GM21825 (cell line): ENCODE measurements at regions not wholly inside any gene's neighbourhood (a gene's known extent, or its start where the extent isn't known, plus 50 kb on each side); places are given as distances from the start of the nearest gene placed in this dataset.

ENCODE experiments used
- ATAC-seq: cut with Tn5 transposase; IDR thresholded peaks from one replicate; pipeline ENCODE4 v1.9.1; 2021; ENCODE audit warnings: mild to moderate bottlenecking, moderate library complexity; ENCODE audit not compliant: unreplicated experiment

GRCh38 chr10:130998046-130998435 is 313.5 kb downstream of the TCERG1L start:
- ATAC-seq = no peak

GRCh38 chr10:130998642-130999041 is 312.9 kb downstream of the TCERG1L start:
- no peak for ATAC-seq

- no peak for ATAC-seq
Measured at GRCh38 chr10:130999376-131000202, 311.9 kb downstream of the TCERG1L start.

DNA sequence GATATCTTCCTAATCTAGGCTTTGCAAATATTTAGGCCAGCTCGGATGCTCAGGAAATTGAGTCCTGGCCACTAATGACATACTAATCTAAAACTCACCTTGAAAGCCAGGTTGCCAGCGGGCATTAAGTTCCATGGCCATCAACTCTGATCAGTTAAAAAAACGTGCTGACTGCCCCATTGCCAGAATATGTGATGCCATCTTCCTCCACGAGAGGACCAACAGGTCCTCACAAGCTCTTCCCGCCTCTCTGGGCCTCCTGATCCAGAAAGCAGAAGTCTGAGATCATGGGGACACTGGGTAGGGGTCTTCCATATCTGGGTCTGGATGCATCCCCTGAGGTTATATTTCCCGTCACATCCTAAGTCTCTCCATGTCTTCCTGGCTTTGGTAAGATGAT is 311.3 kb downstream of the TCERG1L start:
- no peak for ATAC-seq

- ATAC-seq = no peak
Measured at GRCh38 chr10:131000743-131001142, 310.8 kb downstream of the TCERG1L start.

DNA sequence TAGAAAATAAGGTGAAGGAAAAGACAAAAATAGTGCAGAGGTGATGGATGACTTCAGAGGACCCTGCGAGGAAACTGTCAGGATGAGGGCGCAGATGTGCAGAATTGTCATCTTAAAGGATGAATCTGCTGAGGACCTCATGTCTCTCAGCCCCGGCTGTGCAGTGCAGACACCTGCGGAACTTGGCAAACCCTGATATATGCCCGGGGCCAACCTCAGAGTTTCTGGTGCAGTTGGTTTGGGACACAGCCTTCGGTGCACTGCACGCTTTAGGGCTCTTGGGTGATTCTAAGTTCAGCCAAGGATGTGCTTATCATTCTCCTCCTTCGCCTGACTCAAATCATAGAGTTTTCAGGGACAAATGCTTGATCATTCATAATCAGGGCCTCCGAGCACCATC is 310.1 kb downstream of the TCERG1L start:
- no peak for ATAC-seq

DNA sequence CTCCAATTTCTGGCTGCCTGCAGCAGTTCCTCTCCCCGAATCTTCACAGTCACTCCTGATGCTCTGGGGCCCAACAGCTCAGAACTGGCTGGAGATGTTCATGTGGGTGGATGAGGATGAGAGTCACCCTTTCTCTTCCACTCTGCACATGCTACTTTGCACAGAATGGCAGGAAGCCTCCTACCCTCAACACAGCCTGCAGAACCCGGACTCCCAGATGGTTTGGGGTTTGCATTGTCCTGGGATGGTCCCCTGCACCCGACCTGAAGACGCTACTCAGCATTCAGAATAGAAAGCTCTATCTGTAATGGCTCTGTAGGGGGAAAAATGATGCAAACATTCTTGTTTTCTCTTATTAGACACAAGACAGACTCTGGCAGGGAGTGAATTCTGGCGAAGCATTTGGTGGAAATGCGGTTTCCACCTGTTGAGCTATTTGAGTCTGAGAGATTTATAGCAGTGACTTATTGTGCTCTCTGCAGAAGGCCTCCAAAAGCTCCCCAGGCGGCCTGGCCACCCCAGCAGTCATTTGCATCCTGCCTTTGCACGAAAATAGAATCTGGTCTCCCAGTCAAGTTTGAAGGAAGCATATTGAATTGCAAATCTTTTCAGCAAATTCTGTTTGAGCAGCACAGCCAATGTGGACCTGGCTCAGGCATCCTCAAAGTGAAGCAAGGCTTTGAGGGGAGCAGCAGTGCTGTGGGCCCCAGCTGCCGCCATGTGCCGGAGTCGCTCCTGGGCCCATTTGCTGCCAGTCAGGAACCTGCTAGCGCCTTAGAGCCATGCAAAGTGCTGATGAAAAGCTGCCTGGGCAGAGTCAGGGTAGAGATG is 309.3 kb downstream of the TCERG1L start:
- no peak for ATAC-seq

GRCh38 chr10:131003455-131003854 is 308.1 kb downstream of the TCERG1L start:
- no peak for ATAC-seq

DNA sequence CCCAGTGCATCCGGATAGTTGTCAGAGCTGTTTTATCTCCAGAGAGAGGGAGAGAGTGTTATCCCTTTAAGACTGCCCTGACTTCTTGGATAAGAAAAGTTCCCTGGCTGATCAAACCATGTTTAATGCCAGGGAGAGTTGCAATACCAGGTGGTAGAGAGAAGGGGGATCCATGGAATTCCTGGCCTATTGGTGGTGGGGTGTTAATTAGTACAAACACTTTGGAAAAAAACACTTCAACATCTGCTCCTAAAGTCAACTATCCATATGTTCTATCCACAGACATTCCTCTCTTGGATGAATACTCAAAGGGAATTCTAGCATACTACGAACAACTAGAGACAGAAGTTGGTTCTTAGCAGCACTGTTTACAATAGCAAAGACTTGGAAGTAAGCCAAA is 307.2 kb downstream of the TCERG1L start:
- ATAC-seq = no peak

DNA sequence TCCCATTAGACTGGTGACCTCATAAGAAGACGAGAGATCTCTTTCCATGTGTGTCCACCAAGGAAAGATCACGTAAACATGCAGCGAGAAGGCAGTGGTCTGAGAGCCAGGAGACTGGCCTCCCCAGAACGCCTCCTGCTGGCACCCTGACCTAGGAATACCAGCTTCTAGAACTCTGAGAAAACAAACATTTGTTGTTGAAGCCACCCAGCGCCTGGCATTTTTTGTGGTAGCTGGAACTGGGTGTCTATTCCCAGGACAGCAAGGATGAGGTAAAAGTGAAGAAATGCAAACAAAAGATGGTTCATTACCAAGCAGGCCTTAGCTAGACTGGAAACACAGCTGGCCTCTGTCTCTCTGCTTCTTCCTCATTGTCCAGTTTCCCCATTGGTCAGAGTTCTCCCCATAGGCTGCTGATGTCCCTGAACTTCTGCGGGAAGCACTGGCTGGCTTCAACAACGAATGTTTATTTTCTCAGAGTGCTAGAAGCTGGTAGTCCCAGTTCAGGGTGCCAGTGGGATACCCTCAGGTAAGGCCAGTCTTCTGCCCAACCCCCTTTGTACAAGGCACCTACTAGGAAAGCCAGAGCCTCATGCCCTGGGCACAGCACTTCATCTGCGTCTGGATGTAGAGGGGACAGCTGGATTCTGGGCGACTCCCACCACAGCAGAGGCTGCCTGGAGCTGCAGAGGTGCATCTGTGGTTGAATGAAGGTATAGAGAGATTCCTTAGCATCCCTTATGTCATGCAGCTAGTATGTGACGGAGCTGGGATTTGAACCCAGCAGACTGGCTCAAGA is 304.9 kb downstream of the TCERG1L start:
- ATAC-seq = no peak

DNA sequence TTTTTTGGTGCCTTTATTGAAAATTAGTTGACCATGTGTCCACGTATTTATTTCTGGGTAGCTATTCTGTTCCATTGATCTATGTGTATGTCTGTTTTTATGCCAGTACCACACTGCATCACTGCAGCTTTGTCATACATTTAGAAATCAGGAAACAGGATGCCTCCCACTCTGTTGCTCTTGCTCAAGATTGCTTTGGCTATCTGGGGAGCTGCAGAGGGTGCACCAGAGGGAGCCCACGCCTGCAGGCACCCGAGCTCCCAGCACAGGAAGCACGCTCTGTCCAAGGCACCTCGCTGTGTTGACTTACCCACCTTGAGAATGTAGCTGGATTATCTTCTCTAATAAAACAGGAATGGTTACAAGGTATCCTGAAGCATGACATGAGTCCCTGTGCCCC is 301.7 kb downstream of the TCERG1L start:
- ATAC-seq = no peak

DNA sequence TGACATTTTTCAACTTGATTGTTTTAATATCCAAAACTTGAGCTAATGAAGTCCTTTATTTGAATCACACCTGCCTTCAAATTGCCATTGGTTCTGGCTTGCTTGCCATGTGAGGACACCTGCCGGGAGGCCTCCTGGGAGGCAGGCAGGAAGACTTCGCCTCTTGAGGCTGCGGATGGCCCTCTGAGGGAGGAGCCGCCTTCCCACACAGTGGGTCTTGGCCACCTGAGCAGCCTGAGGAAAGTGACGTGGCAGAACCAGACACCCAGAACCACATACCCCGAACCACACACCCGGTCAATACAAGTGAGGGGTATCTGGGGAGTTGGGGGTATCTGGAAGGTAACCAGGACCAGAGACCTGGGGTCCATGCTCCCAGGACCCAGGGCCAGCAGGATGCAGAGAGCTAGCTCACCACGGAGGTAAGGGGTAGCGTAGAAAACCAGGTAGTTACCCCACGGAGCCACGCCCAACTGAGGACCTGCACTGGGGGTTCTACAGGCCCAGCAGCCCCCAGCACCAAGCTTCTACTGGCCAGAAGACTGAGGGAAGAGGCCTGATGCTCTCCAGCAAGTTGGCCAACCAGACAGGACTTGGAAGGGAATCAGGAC is 300.5 kb downstream of the TCERG1L start:
- ATAC-seq = no peak

DNA sequence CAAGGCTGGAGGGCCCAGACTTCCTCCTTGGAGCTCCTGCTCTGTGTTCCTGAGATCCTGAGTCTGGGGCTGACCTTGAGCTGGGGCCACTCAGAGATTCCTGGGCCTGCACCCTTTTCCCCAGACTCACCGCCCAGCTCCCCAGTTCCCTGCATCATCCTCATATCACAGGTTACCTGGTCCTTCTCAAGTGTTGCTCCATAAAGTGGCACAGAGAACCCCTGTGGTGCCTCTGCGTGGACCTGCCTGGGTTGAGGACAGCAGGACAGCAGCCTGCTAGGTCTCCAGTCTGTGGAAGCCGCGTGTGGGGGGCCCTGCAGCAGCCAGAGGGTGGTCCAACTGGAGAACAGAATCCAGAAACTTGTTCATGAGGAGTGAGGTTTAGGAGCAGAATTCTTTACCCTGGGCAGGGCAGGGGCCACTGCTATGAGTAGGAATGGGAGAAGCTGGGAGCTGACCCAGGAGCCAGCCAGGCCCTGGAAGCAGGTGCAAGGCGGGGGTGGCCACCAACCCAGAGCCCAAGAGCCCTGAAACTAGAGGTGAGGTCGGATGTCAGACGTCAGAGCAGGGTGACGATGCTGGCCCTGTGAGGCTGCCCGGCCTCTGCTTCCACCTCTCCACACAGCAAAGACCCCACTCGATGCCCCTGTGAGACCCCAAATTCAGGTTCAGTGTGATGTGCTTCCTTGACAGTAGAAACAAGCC is 299.4 kb downstream of the TCERG1L start:
- ATAC-seq = no peak

DNA sequence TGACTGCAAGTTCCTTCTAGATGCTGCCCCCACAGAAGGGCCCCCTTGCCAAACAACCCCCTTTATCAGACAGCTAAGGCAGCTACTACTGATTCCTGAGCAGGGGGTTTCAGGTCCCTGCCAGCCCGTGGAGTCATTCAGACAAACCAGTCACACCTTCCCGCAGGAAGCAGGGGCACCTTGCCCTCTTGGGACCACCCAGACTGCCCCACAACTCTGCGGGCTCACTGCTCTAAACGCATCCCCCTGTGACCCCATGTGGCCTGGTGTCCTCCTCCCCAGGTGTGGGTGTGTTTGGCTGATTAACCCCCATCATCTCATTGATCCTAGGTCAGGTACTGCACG is 298.9 kb downstream of the TCERG1L start:
- no peak for ATAC-seq

DNA sequence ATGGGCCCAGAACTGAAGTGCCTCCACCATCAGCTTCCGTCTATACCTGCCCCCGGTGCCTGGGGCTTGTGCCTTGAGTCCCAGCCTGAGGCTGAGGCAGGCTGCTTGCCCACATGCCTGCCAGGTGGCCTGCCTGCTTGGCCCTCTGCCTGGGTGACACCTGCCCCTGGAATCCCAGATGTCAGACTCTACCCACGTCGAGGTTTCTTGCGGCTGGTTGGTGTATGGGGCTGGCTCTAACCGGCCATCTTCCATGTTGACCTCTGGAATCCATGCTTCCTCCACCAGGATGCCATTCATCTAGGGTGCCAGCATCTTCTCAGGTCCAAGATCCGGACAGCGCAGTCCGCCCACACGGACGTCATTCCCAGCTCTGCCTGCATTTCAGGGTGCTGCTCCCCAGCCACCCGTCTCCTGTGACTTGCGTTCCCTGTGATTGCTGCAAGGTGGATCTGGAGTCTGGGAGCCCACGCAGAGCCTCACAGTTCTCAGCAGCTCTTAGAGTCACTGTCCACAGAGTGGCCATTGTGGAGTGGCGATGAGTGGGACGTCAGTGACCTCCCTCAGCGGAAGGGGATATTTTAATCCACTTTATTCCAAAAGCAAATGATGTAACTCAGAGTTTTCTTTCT is 298.1 kb downstream of the TCERG1L start:
- no peak for ATAC-seq

DNA sequence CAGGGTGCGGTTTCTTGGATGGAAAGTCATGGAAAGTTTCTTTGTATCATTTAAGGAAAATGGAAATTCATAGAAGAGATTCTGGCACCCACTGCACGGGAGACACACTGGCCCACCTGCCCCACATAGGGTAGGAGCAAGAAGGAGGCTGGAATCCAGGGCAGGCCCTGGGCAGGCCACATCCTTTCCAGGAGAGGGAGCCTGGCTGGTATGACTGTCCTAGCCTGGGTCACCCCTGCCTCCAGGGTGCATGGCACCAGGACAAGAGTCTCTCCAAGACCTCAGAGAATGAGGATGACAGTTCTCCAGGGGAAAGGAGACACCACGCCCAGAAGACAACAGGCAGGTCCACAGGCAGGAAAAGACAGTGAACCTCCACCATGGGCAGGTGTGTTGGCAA is 297.2 kb downstream of the TCERG1L start:
- no peak for ATAC-seq

DNA sequence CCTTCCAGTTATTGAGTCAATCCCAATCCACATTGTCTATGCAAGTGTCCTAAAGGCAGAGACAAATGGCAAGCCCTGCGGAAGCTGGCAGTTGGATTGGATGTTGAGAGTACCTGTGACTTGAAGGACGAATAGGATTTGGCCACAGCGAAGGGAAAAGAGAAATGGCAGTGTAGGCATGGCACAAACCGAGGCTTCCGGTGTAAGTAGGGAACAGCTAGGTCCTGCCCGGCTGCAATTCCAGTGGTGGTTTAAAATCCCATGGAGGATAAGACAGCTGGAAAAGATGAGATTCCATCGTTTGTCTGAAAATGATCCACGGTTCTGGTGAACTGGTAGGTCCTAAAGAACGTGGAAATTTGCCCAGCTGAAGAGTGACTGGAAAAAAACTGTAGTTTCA is 296.2 kb downstream of the TCERG1L start:
- no peak for ATAC-seq

- no peak for ATAC-seq
Measured at GRCh38 chr10:131016556-131016955, 295.0 kb downstream of the TCERG1L start.

- ATAC-seq = no peak
Measured at GRCh38 chr10:131017566-131018285, 293.8 kb downstream of the TCERG1L start.
